Fibroblast of lung (primary cell): ENCODE measurements at regions not wholly inside any gene's neighbourhood (a gene's known extent, or its start where the extent isn't known, plus 50 kb on each side); places are given as distances from the start of the nearest gene placed in this dataset.

Source experiments
- DNase-seq, 2 donors: peaks; one replicate each; pipeline versions ENCODE4 v3.0.0 to v3.0.0-alpha.2; 2010; ENCODE audit warnings: low read depth in 2 of 2
- H2AFZ ChIP-seq: 2 replicates; pipeline ENCODE4 v1.5.1; 2012; ENCODE audit warnings: low read length, control low read depth, inconsistent platforms
- H3K27ac ChIP-seq: 2 replicates; pipeline ENCODE4 v1.5.1; 2011; ENCODE audit warnings: low read length, control low read depth; ENCODE audit not compliant: insufficient read depth
- H3K27me3 ChIP-seq: 2 replicates; pipeline ENCODE4 v1.5.1; 2011; ENCODE audit warnings: mild to moderate bottlenecking, low read length; ENCODE audit not compliant: control insufficient read depth, insufficient read depth
- H3K36me3 ChIP-seq: 2 replicates; pipeline ENCODE4 v1.5.1; 2011; ENCODE audit warnings: low read length; ENCODE audit not compliant: control insufficient read depth, insufficient read depth
- H3K4me1 ChIP-seq: 2 replicates; pipeline ENCODE4 v1.5.1; 2011; ENCODE audit warnings: low read length; ENCODE audit not compliant: control insufficient read depth, insufficient read depth; ENCODE audit errors: extremely low read depth
- H3K4me2 ChIP-seq: 2 replicates; pipeline ENCODE4 v1.5.1; 2011; ENCODE audit warnings: low read length, control low read depth; ENCODE audit not compliant: insufficient read depth; ENCODE audit errors: extremely low read depth
- H3K4me3 ChIP-seq, 4 experiments: fragments of 200-600 bp in 1 of 4; sonication (generic) in 1 of 4; replicated peaks in 1 of 4; 2 replicates each; pipeline ENCODE4 v1.5.1; 2011 to 2016; ENCODE audit warnings: low read length in 4 of 4, low read depth in 3 of 4, mild to moderate bottlenecking in 3 of 4, control low read depth in 2 of 4, inconsistent platforms in 1 of 4, mixed read lengths in 1 of 4; ENCODE audit not compliant: insufficient read depth in 1 of 4; ENCODE audit errors: control extremely low read depth in 1 of 4
- H3K79me2 ChIP-seq: 2 replicates; pipeline ENCODE4 v1.5.1; 2012; ENCODE audit warnings: mild to moderate bottlenecking, low read length, inconsistent platforms; ENCODE audit not compliant: control insufficient read depth, insufficient read depth
- H3K9ac ChIP-seq: 2 replicates; pipeline ENCODE4 v1.5.1; 2011; ENCODE audit warnings: mild to moderate bottlenecking, low read length, control low read depth; ENCODE audit not compliant: insufficient read depth
- H3K9me3 ChIP-seq: 2 replicates; pipeline ENCODE4 v1.5.1; 2012; ENCODE audit warnings: low read depth, low read length; ENCODE audit not compliant: control insufficient read depth, insufficient read depth
- H4K20me1 ChIP-seq: 2 replicates; pipeline ENCODE4 v1.5.1; 2011; ENCODE audit warnings: low read length; ENCODE audit not compliant: control insufficient read depth, insufficient read depth; ENCODE audit errors: extremely low read depth
- EZH2 ChIP-seq: IDR thresholded peaks from 2 replicates; pipeline ENCODE4 v1.5.1; 2012; ENCODE audit warnings: low read length, control low read depth, mild to moderate bottlenecking; ENCODE audit errors: missing control alignments
- TF ChIP-seq, protein P1 (sequence below), 2 donors: IDR thresholded peaks in 1 of 2; conservative IDR thresholded peaks in 1 of 2; 1 replicate in 1 of 2; 2 replicates in 1 of 2; pipeline ENCODE4 v1.5.1; 2011 to 2012; ENCODE audit warnings: low read length in 2 of 2, control low read depth in 1 of 2, inconsistent platforms in 1 of 2, low read depth in 1 of 2, mild to moderate bottlenecking in 1 of 2

GRCh38 chr6:112488238-112488637, 141.1 kb downstream of the RFPL4B start:
- no peak overlapping the region for H3K4me2 ChIP-seq
- H2AFZ ChIP-seq = no peak overlapping the region
- TF ChIP-seq, protein P1, sequence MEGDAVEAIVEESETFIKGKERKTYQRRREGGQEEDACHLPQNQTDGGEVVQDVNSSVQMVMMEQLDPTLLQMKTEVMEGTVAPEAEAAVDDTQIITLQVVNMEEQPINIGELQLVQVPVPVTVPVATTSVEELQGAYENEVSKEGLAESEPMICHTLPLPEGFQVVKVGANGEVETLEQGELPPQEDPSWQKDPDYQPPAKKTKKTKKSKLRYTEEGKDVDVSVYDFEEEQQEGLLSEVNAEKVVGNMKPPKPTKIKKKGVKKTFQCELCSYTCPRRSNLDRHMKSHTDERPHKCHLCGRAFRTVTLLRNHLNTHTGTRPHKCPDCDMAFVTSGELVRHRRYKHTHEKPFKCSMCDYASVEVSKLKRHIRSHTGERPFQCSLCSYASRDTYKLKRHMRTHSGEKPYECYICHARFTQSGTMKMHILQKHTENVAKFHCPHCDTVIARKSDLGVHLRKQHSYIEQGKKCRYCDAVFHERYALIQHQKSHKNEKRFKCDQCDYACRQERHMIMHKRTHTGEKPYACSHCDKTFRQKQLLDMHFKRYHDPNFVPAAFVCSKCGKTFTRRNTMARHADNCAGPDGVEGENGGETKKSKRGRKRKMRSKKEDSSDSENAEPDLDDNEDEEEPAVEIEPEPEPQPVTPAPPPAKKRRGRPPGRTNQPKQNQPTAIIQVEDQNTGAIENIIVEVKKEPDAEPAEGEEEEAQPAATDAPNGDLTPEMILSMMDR (conservative IDR thresholded peaks at IDR 0.05 in 1 of 2, IDR thresholded peaks at IDR 0.05 in 1 of 2; ENCODE audit: low read depth in 1 of 2, low read length in 2 of 2) = no peak
- TF ChIP-seq EZH2 = no peak

DNA sequence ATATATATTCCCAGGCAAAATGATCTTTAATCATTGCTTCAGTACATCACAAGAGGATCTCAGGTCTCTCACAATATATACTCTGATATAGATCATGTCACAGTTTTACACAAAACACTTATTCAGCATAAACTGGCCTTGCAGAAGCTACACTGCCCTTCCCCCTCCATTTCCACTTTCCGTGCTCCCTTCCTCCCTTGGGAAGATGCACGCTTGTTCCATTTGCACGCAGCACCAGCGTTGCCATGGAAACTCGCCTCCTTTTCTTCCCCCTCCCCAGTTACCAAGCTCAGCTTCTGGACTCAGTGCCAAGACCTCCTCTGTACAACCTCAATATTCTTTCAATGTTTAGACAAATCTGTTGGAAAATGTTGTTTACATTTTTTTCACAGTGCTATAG, 154.6 kb downstream of the RFPL4B start:
- H3K27me3 ChIP-seq = no peaks in the 10 kb centered on the region
- no peak for TF ChIP-seq EZH2
- TF ChIP-seq, protein P1 (conservative IDR thresholded peaks at IDR 0.05 in 1 of 2, IDR thresholded peaks at IDR 0.05 in 1 of 2; ENCODE audit: low read depth in 1 of 2, low read length in 2 of 2) = no peak
- no peak overlapping the region for H3K9ac ChIP-seq
- H3K4me2 ChIP-seq = peak overlapping the region; percentile 55
- H3K79me2 ChIP-seq = no peaks in the 10 kb centered on the region
- H2AFZ ChIP-seq = peak overlapping the region; percentile 36
- H3K9me3 ChIP-seq = no peaks in the 10 kb centered on the region
- peak overlapping the region in 1 of 4 experiments; percentile 43 for H3K4me3 ChIP-seq
- peak; percentile 69 to 89 for DNase-seq
- H3K4me1 ChIP-seq = no peaks in the 10 kb centered on the region
- no peak overlapping the region for H3K27ac ChIP-seq
- H4K20me1 ChIP-seq = no peaks in the 10 kb centered on the region
- H3K36me3 ChIP-seq = no peaks in the 10 kb centered on the region

More at GRCh38 chr6:112488238-112488637, 141.1 kb downstream of the RFPL4B start:
- no peak overlapping the region for H3K4me3 ChIP-seq
- H3K9ac ChIP-seq = no peak overlapping the region
- no peaks in the 10 kb centered on the region for H3K36me3 ChIP-seq
- no peaks in the 10 kb centered on the region for H3K4me1 ChIP-seq
- H4K20me1 ChIP-seq = no peaks in the 10 kb centered on the region
- DNase-seq = no peak
- H3K27ac ChIP-seq = no peak overlapping the region
- H3K9me3 ChIP-seq = no peaks in the 10 kb centered on the region
- H3K79me2 ChIP-seq = no peaks in the 10 kb centered on the region
- H3K27me3 ChIP-seq = no peaks in the 10 kb centered on the region

GRCh38 chr6:112502351-112503090, 155.4 kb downstream of the RFPL4B start:
- Histone ChIP-seq H3K27me3 (no peaks in the 10 kb centered on the region), H3K4me1 (no peaks in the 10 kb centered on the region), H3K9me3 (no peaks in the 10 kb centered on the region), H3K27ac (no peak overlapping the region), H3K79me2 (no peaks in the 10 kb centered on the region), H3K4me3 (peak overlapping the region in 1 of 4 experiments; percentile 43), H3K4me2 (peak overlapping the region; percentile 52), H3K9ac (no peak overlapping the region), H2AFZ (no peak overlapping the region), H4K20me1 (no peaks in the 10 kb centered on the region), H3K36me3 (no peaks in the 10 kb centered on the region)
- TF ChIP-seq, protein P1 (conservative IDR thresholded peaks at IDR 0.05 in 1 of 2, IDR thresholded peaks at IDR 0.05 in 1 of 2; ENCODE audit: low read depth in 1 of 2, low read length in 2 of 2) = peak; percentile 10 to 36
- no peak for TF ChIP-seq EZH2
- peak; percentile 47 to 58 for DNase-seq
